ENCODE measurements at regions not wholly inside any gene's neighbourhood (a gene's known extent, or its start where the extent isn't known, plus 50 kb on each side); places are given as distances from the start of the nearest gene placed in this dataset.
"Not testable (repeated sequence)": the region's sequence is repeated elsewhere in the genome, so short reads cannot be mapped to it uniquely, and the experiment has no call there.

GRCh38 chr21:8411139-8411671 lies 2110.2 kb upstream of the TPTE start:
- not testable (repeated sequence) for TF ChIP-seq MYC (IDR thresholded peaks at IDR 0.05; ENCODE audit: borderline replicate concordance, low read length); CEBPB (IDR thresholded peaks at IDR 0.05); REST (IDR thresholded peaks at IDR 0.05); MAZ (IDR thresholded peaks at IDR 0.05; ENCODE audit: borderline replicate concordance, low read depth, low read length); CTCF (IDR thresholded peaks at IDR 0.05); KDM1A (IDR thresholded peaks at IDR 0.05; ENCODE audit: low read depth); SMC3 (IDR thresholded peaks at IDR 0.05); MAX (IDR thresholded peaks at IDR 0.05); POLR2A (IDR thresholded peaks at IDR 0.05; ENCODE audit: low read length); RNF2 (IDR thresholded peaks at IDR 0.05; ENCODE audit: borderline replicate concordance, low read depth); TFCP2L1 (CRISPR knock-in tag; IDR thresholded peaks at IDR 0.05); BCL3 (IDR thresholded peaks at IDR 0.05); BHLHE40 (IDR thresholded peaks at IDR 0.05; ENCODE audit: low read depth, low read length); USF2 (IDR thresholded peaks at IDR 0.05)
